B cell (primary cell): ENCODE measurements at regions not wholly inside any gene's neighbourhood (a gene's known extent, or its start where the extent isn't known, plus 50 kb on each side); places are given as distances from the start of the nearest gene placed in this dataset.

Experiments used
- ATAC-seq: fragments of 200-7000 bp; cut with Tn5 transposase; one replicate; pipeline ENCODE4 v1.10.0; 2021; ENCODE audit warnings: low read depth, mild to moderate bottlenecking, moderate number of reproducible peaks, moderate library complexity
- CTCF ChIA-PET: fragments of 350-600 bp; sonication (Branson Sonifier 250); formaldehyde crosslinking; loops from one replicate; lab custom pipeline; 2021; ENCODE audit warnings: antibody characterized with exemption, inconsistent platforms; lab: Charles Lee
- POLR2A ChIA-PET: fragments of 350-600 bp; sonication (Branson Sonifier 250); formaldehyde crosslinking; loops from one replicate; lab custom pipeline; 2021; ENCODE audit warnings: antibody characterized with exemption; lab: Charles Lee
- DNase-seq: peaks from one replicate; pipeline ENCODE4 v3.0.0; 2013
- H2AFZ ChIP-seq: 2 replicates; pipeline ENCODE4 v1.6.1; 2012; ENCODE audit warnings: mild to moderate bottlenecking, low read depth, low read length; ENCODE audit not compliant: insufficient read depth, poor library complexity, severe bottlenecking
- H3K27ac ChIP-seq, 2 donors: 1 replicate in 1 of 2; 2 replicates in 1 of 2; pipeline ENCODE4 v1.5.1; 2012 to 2013; ENCODE audit warnings: low read length in 2 of 2, mild to moderate bottlenecking in 2 of 2, moderate library complexity in 1 of 2
- H3K27me3 ChIP-seq, 4 experiments: fragments of 200-600 bp in 1 of 4; sonication (generic) in 1 of 4; replicated peaks in 1 of 4; 1 replicate in 2 of 4; 2 replicates in 2 of 4; pipeline versions ENCODE4 v1.6.1 to v1.7.0; 2013 to 2016; ENCODE audit warnings: low read length in 3 of 4, mild to moderate bottlenecking in 2 of 4, mixed read lengths in 1 of 4, moderate library complexity in 1 of 4; ENCODE audit not compliant: insufficient read depth in 4 of 4, control insufficient read depth in 3 of 4; ENCODE audit errors: control extremely low read depth in 1 of 4
- H3K36me3 ChIP-seq, 2 experiments: replicated peaks in 1 of 2; 1 replicate in 1 of 2; 2 replicates in 1 of 2; pipeline versions ENCODE4 v1.6.1 to v1.7.1; 2013; ENCODE audit warnings: low read length in 1 of 2; ENCODE audit not compliant: insufficient read depth in 2 of 2, control insufficient read depth in 1 of 2; ENCODE audit errors: control extremely low read depth in 1 of 2, extremely low read depth in 1 of 2
- H3K4me1 ChIP-seq, 2 donors: fragments of 200-600 bp in 1 of 2; sonication (generic) in 1 of 2; 1 replicate in 1 of 2; 2 replicates in 1 of 2; pipeline versions ENCODE4 v1.5.1 to v1.6.1; 2013 to 2017; ENCODE audit warnings: low read length in 2 of 2; ENCODE audit not compliant: control insufficient read depth in 2 of 2, insufficient read depth in 2 of 2
- H3K4me2 ChIP-seq: replicated peaks from 2 replicates; pipeline ENCODE3; 2012; ENCODE audit warnings: mild to moderate bottlenecking, low read depth, low read length; ENCODE audit not compliant: poor library complexity, severe bottlenecking
- H3K4me3 ChIP-seq, 5 experiments: fragments of 200-600 bp in 1 of 5; sonication (generic) in 1 of 5; 1 replicate in 3 of 5; 2 replicates in 2 of 5; pipeline versions ENCODE4 v1.5.1 to v1.7.0; 2011 to 2016; ENCODE audit warnings: low read length in 4 of 5, mild to moderate bottlenecking in 4 of 5, low read depth in 2 of 5, control low read depth in 1 of 5, moderate library complexity in 1 of 5; ENCODE audit not compliant: insufficient read depth in 1 of 5; ENCODE audit errors: control extremely low read depth in 1 of 5, extremely low read depth in 1 of 5
- H3K79me2 ChIP-seq: fragments of 200-600 bp; sonication (generic); one replicate; pipeline ENCODE4 v1.6.0; 2016; ENCODE audit warnings: low read length; ENCODE audit not compliant: control insufficient read depth, insufficient read depth
- H3K9ac ChIP-seq: fragments of 200-600 bp; sonication (generic); 2 replicates; pipeline ENCODE4 v1.6.1; 2017; ENCODE audit warnings: mild to moderate bottlenecking, low read length, moderate library complexity
- H3K9me3 ChIP-seq, 3 donors: one replicate each; pipeline versions ENCODE4 v1.6.1 to v1.7.1; 2013; ENCODE audit warnings: low read length in 2 of 3; ENCODE audit not compliant: control insufficient read depth in 2 of 3, insufficient read depth in 1 of 3; ENCODE audit errors: control extremely low read depth in 1 of 3
- H4K20me1 ChIP-seq: 2 replicates; pipeline ENCODE4 v1.6.0; 2012; ENCODE audit warnings: mild to moderate bottlenecking, low read length; ENCODE audit not compliant: insufficient read depth, control insufficient read depth, poor library complexity, severe bottlenecking
- H3K27ac Mint-ChIP-seq: one replicate; pipeline ENCODE4 v1.8.0; 2021; ENCODE audit warnings: mixed read lengths
- H3K27me3 Mint-ChIP-seq: one replicate; pipeline ENCODE4 v1.8.0; 2021; ENCODE audit warnings: mixed read lengths
- H3K4me1 Mint-ChIP-seq: one replicate; pipeline ENCODE4 v1.8.0; 2021; ENCODE audit warnings: mixed read lengths
- H3K4me3 Mint-ChIP-seq: one replicate; pipeline ENCODE4 v1.8.0; 2021; ENCODE audit warnings: mixed read lengths
- H3K9me3 Mint-ChIP-seq: one replicate; pipeline ENCODE4 v1.8.0; 2022; ENCODE audit warnings: mixed read lengths; ENCODE audit not compliant: insufficient read depth
- EZH2 ChIP-seq: IDR thresholded peaks from 2 replicates; pipeline ENCODE4 v1.6.1; 2012; ENCODE audit warnings: borderline replicate concordance, low read depth, mild to moderate bottlenecking, moderate library complexity, low read length; ENCODE audit not compliant: insufficient read depth, poor library complexity, severe bottlenecking
- WGBS: methylation state at CpG from one replicate; pipeline ENCODE4 v1.1.5; 2013; ENCODE audit warnings: missing lambda C conversion rate; ENCODE audit not compliant: insufficient coverage; 5-methylcytosine and 5-hydroxymethylcytosine counted together
- intact Hi-C: fragments of 100-400 bp; cut with micrococcal nuclease; formaldehyde crosslinking; loops from one replicate; pipeline ENCODE4 v1.10.0; 2022
- TF ChIP-seq, protein P1 (sequence below): fragments of 200-600 bp; IDR thresholded peaks from one replicate; pipeline ENCODE4 v1.8.0; 2022; ENCODE audit warnings: antibody characterized with exemption, mild to moderate bottlenecking

DNA sequence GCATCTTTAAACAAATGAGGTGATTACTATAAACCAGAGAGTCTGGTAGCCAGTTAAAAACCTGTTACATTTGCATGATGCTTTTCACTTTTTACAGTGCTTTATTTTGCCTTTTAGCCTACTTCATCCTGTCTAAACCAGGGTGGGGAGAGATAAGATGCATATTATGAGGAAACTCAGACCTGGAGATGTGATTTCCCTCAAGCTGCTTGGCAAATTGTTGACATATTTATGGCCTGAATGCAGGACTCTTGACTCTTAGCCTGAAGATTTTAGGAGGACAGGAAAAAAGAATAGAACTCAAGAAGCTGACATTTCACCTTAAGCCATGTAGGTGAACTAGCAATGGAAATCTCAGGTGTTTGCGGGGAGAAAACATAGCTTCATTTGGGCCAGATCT is 202.8 kb downstream of the NMUR2 start:
- no peaks in the 10 kb centered on the region for H3K9me3 Mint-ChIP-seq
- CTCF ChIA-PET = no interaction called here

DNA sequence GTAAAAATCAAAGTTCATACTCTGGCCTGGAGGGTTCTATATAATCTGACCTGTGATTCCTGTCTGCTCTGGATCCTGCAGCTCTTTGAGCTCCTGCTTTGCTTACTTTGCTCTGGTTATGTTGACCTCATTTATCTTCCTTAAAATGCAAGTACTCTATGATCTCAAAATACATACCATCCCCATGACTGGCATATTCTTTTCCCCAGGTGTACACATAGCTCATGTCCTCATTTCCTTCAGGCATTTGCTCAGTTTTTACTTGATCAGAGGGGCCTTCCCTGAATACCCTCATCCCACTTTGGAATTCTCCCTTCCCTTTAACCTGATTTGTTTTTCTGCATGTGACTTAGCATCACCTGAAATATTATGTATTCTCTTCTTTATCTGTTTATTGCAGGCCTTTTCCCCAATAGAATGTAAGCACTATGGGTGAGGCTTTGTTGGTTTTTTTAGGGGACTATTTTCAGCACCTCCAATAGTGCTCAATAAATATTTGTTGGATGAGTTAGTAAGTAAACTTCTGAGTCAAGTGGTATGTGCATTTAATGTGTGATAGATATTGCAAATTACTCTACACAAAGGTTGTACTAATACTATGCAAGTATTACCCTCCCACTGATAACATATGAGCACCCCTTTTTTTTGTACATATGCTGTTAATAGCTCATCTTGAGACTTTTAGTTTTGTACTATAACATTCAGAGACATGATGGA is 211.5 kb downstream of the NMUR2 start:
- Mint-ChIP-seq H3K9me3 (peaks cover 5% of the 10 kb centered on the region), H3K4me3 (no peak overlapping the region), H3K4me1 (no peaks in the 10 kb centered on the region), H3K27ac (no peak overlapping the region), H3K27me3 (peaks cover 15% of the 10 kb centered on the region)
- no peaks in the 10 kb centered on the region for H4K20me1 ChIP-seq
- H3K9ac ChIP-seq = no peak overlapping the region
- no peak overlapping the region for H3K4me2 ChIP-seq
- H3K79me2 ChIP-seq = no peaks in the 10 kb centered on the region
- no peaks in the 10 kb centered on the region for H3K9me3 ChIP-seq
- H3K27me3 ChIP-seq = peaks cover 0 to 5% (median 0%) of the 10 kb centered on the region in 4 experiments
- intact Hi-C loops = no loop called here
- H3K4me1 ChIP-seq = no peaks in the 10 kb centered on the region
- no peak overlapping the region for H3K4me3 ChIP-seq
- DNase-seq (no peak), ATAC-seq (no peak)
- H3K27ac ChIP-seq = no peak overlapping the region
- ChIA-PET POLR2A (no interaction called here), CTCF (no interaction called here)
- H2AFZ ChIP-seq = no peak overlapping the region
- no peak for TF ChIP-seq EZH2
- TF ChIP-seq, protein P1, sequence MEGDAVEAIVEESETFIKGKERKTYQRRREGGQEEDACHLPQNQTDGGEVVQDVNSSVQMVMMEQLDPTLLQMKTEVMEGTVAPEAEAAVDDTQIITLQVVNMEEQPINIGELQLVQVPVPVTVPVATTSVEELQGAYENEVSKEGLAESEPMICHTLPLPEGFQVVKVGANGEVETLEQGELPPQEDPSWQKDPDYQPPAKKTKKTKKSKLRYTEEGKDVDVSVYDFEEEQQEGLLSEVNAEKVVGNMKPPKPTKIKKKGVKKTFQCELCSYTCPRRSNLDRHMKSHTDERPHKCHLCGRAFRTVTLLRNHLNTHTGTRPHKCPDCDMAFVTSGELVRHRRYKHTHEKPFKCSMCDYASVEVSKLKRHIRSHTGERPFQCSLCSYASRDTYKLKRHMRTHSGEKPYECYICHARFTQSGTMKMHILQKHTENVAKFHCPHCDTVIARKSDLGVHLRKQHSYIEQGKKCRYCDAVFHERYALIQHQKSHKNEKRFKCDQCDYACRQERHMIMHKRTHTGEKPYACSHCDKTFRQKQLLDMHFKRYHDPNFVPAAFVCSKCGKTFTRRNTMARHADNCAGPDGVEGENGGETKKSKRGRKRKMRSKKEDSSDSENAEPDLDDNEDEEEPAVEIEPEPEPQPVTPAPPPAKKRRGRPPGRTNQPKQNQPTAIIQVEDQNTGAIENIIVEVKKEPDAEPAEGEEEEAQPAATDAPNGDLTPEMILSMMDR = no peak
- H3K36me3 ChIP-seq = no peaks in the 10 kb centered on the region

More for the DNA sequence above, 202.8 kb downstream of the NMUR2 start:
- no peak overlapping the region for H3K4me3 Mint-ChIP-seq
- Histone ChIP-seq H3K27ac (no peak overlapping the region), H3K79me2 (no peaks in the 10 kb centered on the region), H3K4me1 (no peaks in the 10 kb centered on the region), H3K27me3 (peaks cover 0 to 5% (median 0%) of the 10 kb centered on the region in 4 experiments), H3K9me3 (no peaks in the 10 kb centered on the region), H2AFZ (no peak overlapping the region), H3K9ac (no peak overlapping the region), H3K36me3 (no peaks in the 10 kb centered on the region), H3K4me2 (no peak overlapping the region), H3K4me3 (no peak overlapping the region), H4K20me1 (no peaks in the 10 kb centered on the region)
- WGBS = no CpG with 5 or more reads among the region's 1 CpG
- H3K27me3 Mint-ChIP-seq = peaks cover 7% of the 10 kb centered on the region
- H3K27ac Mint-ChIP-seq = no peak overlapping the region
- TF ChIP-seq, protein P1 = no peak
- TF ChIP-seq EZH2 = no peak
- H3K4me1 Mint-ChIP-seq = no peaks in the 10 kb centered on the region
- no peak for DNase-seq
- intact Hi-C loops = no loop called here
- ATAC-seq = no peak
- POLR2A ChIA-PET = no interaction called here
